GM12878 (cell line): ENCODE measurements at regions not wholly inside any gene's neighbourhood (a gene's known extent, or its start where the extent isn't known, plus 50 kb on each side); places are given as distances from the start of the nearest gene placed in this dataset.

Source experiments
- BRCA1 ChIP-seq: IDR thresholded peaks from 2 replicates; pipeline ENCODE4 v1.6.1; 2011; ENCODE audit warnings: low read depth, low read length, improper control_type of control experiment
- EZH2 ChIP-seq: IDR thresholded peaks from 2 replicates; pipeline ENCODE4 v1.6.1; 2012; ENCODE audit warnings: low read depth, mild to moderate bottlenecking, control low read depth, inconsistent platforms, low read length, borderline replicate concordance; ENCODE audit not compliant: control insufficient read depth
- MTA3 ChIP-seq: IDR thresholded peaks from 2 replicates; pipeline ENCODE4 v1.6.1; 2012; ENCODE audit warnings: low read length, inconsistent platforms, borderline replicate concordance
- RAD51 ChIP-seq: fragments of 450-650 bp; IDR thresholded peaks from 2 replicates; pipeline ENCODE4 v1.6.1; 2016; ENCODE audit warnings: moderate library complexity, mild to moderate bottlenecking, inconsistent platforms
- SMC3 ChIP-seq: IDR thresholded peaks from 2 replicates; pipeline ENCODE4 v1.6.1; 2011; ENCODE audit warnings: low read length, improper control_type of control experiment, borderline replicate concordance
- ZSCAN29 ChIP-seq: fragments of 450-650 bp; IDR thresholded peaks from 2 replicates; pipeline ENCODE4 v1.6.1; 2017; ENCODE audit warnings: mild to moderate bottlenecking, moderate library complexity
- TF ChIP-seq, protein P1 (sequence below), 3 experiments: IDR thresholded peaks in 2 of 3; conservative IDR thresholded peaks in 1 of 3; 2 replicates each; pipeline ENCODE4 v1.5.1; 2011; ENCODE audit warnings: low read depth in 3 of 3, low read length in 3 of 3, mild to moderate bottlenecking in 3 of 3, control low read depth in 2 of 3, moderate library complexity in 2 of 3, inconsistent platforms in 1 of 3, mixed read lengths in 1 of 3; ENCODE audit not compliant: control insufficient read depth in 2 of 3, insufficient read depth in 1 of 3; ENCODE audit errors: extremely low read depth in 1 of 3
- TF ChIP-seq, protein P2 (sequence below): IDR thresholded peaks from 2 replicates; pipeline ENCODE4 v1.6.1; 2012; ENCODE audit warnings: low read depth, low read length, improper control_type of control experiment
- TF ChIP-seq, protein P3 (sequence below): IDR thresholded peaks from 2 replicates; pipeline ENCODE4 v1.6.1; 2012; ENCODE audit warnings: improper control_type of control experiment, low read depth, low read length; ENCODE audit not compliant: insufficient replicate concordance

DNA sequence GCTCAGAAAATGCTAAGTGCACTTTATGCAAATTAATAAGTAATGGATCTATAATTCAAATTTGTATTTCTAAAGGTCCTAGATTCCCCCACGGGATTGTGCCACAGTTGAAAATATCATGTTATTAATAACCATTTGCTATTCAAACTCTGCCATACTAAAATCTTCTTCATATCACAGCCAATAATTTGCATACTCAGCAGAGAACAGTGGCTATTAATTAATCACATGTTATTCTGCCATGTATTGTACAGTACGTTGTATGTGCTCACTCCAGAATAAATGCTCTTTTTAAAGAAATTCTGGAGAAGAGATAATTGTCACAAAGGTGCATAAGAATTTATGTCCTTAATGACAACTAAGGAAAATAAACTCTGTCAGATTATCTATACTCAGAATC lies 184.9 kb upstream of the LUZP2 start:
- TF ChIP-seq RAD51 (no peak), EZH2 (no peak), SMC3 (no peak), ZSCAN29 (no peak), BRCA1 (no peak), MTA3 (no peak)
- TF ChIP-seq, protein P1, sequence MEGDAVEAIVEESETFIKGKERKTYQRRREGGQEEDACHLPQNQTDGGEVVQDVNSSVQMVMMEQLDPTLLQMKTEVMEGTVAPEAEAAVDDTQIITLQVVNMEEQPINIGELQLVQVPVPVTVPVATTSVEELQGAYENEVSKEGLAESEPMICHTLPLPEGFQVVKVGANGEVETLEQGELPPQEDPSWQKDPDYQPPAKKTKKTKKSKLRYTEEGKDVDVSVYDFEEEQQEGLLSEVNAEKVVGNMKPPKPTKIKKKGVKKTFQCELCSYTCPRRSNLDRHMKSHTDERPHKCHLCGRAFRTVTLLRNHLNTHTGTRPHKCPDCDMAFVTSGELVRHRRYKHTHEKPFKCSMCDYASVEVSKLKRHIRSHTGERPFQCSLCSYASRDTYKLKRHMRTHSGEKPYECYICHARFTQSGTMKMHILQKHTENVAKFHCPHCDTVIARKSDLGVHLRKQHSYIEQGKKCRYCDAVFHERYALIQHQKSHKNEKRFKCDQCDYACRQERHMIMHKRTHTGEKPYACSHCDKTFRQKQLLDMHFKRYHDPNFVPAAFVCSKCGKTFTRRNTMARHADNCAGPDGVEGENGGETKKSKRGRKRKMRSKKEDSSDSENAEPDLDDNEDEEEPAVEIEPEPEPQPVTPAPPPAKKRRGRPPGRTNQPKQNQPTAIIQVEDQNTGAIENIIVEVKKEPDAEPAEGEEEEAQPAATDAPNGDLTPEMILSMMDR (IDR thresholded peaks at IDR 0.05 in 2 of 3, conservative IDR thresholded peaks at IDR 0.05 in 1 of 3; ENCODE audit: control insufficient read depth in 2 of 3, extremely low read depth in 1 of 3, insufficient read depth in 1 of 3, low read depth in 3 of 3, low read length in 3 of 3) = no peak
- TF ChIP-seq, protein P2, sequence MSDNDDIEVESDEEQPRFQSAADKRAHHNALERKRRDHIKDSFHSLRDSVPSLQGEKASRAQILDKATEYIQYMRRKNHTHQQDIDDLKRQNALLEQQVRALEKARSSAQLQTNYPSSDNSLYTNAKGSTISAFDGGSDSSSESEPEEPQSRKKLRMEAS = no peak
- TF ChIP-seq, protein P3, sequence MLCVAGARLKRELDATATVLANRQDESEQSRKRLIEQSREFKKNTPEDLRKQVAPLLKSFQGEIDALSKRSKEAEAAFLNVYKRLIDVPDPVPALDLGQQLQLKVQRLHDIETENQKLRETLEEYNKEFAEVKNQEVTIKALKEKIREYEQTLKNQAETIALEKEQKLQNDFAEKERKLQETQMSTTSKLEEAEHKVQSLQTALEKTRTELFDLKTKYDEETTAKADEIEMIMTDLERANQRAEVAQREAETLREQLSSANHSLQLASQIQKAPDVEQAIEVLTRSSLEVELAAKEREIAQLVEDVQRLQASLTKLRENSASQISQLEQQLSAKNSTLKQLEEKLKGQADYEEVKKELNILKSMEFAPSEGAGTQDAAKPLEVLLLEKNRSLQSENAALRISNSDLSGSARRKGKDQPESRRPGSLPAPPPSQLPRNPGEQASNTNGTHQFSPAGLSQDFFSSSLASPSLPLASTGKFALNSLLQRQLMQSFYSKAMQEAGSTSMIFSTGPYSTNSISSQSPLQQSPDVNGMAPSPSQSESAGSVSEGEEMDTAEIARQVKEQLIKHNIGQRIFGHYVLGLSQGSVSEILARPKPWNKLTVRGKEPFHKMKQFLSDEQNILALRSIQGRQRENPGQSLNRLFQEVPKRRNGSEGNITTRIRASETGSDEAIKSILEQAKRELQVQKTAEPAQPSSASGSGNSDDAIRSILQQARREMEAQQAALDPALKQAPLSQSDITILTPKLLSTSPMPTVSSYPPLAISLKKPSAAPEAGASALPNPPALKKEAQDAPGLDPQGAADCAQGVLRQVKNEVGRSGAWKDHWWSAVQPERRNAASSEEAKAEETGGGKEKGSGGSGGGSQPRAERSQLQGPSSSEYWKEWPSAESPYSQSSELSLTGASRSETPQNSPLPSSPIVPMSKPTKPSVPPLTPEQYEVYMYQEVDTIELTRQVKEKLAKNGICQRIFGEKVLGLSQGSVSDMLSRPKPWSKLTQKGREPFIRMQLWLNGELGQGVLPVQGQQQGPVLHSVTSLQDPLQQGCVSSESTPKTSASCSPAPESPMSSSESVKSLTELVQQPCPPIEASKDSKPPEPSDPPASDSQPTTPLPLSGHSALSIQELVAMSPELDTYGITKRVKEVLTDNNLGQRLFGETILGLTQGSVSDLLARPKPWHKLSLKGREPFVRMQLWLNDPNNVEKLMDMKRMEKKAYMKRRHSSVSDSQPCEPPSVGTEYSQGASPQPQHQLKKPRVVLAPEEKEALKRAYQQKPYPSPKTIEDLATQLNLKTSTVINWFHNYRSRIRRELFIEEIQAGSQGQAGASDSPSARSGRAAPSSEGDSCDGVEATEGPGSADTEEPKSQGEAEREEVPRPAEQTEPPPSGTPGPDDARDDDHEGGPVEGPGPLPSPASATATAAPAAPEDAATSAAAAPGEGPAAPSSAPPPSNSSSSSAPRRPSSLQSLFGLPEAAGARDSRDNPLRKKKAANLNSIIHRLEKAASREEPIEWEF = no peak
